Endothelial cell of umbilical vein (primary cell): ENCODE measurements at regions not wholly inside any gene's neighbourhood (a gene's known extent, or its start where the extent isn't known, plus 50 kb on each side); places are given as distances from the start of the nearest gene placed in this dataset.

Experiments used
- BruUV-seq: library from RNA; stranded (reverse); fragments of 400-500 nt; replicated peaks from 2 replicates; lab custom pipeline; 2021; lab: Mats Ljungman, UMichigan
- CTCF ChIA-PET: fragments of 300-600, 350-600 bp; sonication (Branson Sonifier 250); formaldehyde crosslinking; loops from one replicate; lab custom pipeline; 2021; ENCODE audit warnings: antibody characterized with exemption, inconsistent platforms; lab: Charles Lee
- POLR2A ChIA-PET: fragments of 300-600, 350-600 bp; sonication (Branson Sonifier 250); formaldehyde crosslinking; loops from one replicate; lab custom pipeline; 2021; ENCODE audit warnings: antibody characterized with exemption, inconsistent platforms; lab: Charles Lee
- DNase-seq: peaks from one replicate; pipeline ENCODE4 v3.0.0-alpha.2; 2011; ENCODE audit warnings: low read depth, low spot score
- FAIRE-seq: peaks from 2 replicates; lab custom pipeline; 2011; peaks lifted over from hg19 to GRCh38; lab: Jason Lieb, UNC
- H2AFZ ChIP-seq: 2 replicates; pipeline ENCODE4 v1.6.0; 2012; ENCODE audit warnings: low read depth, low read length, control low read depth, inconsistent platforms
- H3K27ac ChIP-seq: 2 replicates; pipeline ENCODE4 v1.5.1; 2011; ENCODE audit warnings: low read depth, mild to moderate bottlenecking, control low read depth, low read length, moderate library complexity; ENCODE audit not compliant: insufficient read depth
- H3K27me3 ChIP-seq, 2 experiments: 2 replicates each; pipeline versions ENCODE4 v1.6.0 to v1.6.1; 2011; ENCODE audit warnings: low read length in 2 of 2, mixed read lengths in 1 of 2; ENCODE audit not compliant: control insufficient read depth in 2 of 2, insufficient read depth in 2 of 2
- H3K36me3 ChIP-seq, 2 experiments: 2 replicates in 1 of 2; 3 replicates in 1 of 2; pipeline ENCODE4 v1.5.1; 2011; ENCODE audit warnings: low read length in 2 of 2, mild to moderate bottlenecking in 1 of 2, moderate library complexity in 1 of 2; ENCODE audit not compliant: control insufficient read depth in 2 of 2, insufficient read depth in 2 of 2; ENCODE audit errors: extremely low read depth in 1 of 2
- H3K4me1 ChIP-seq: 3 replicates; pipeline ENCODE4 v1.5.1; 2011; ENCODE audit warnings: mild to moderate bottlenecking, low read length; ENCODE audit not compliant: control insufficient read depth, insufficient read depth; ENCODE audit errors: extremely low read depth
- H3K4me2 ChIP-seq: 2 replicates; pipeline ENCODE4 v1.6.1; 2011; ENCODE audit warnings: low read length, control low read depth, mixed read lengths; ENCODE audit not compliant: insufficient read depth
- H3K4me3 ChIP-seq, 3 experiments: fragments of 200-600 bp in 1 of 3; sonication (generic), shearing (Covaris generic) in 1 of 3; replicated peaks in 1 of 3; 2 replicates each; pipeline ENCODE4 v1.5.1; 2011 to 2016; ENCODE audit warnings: control low read depth in 3 of 3, low read length in 3 of 3, mild to moderate bottlenecking in 2 of 3, inconsistent platforms in 1 of 3, low read depth in 1 of 3, moderate library complexity in 1 of 3; ENCODE audit not compliant: insufficient read depth in 1 of 3
- H3K79me2 ChIP-seq: 2 replicates; pipeline ENCODE4 v1.6.0; 2012; ENCODE audit warnings: low read length, inconsistent platforms; ENCODE audit not compliant: control insufficient read depth, insufficient read depth
- H3K9ac ChIP-seq: replicated peaks from 2 replicates; pipeline ENCODE3; 2011; ENCODE audit warnings: low read length, control low read depth; ENCODE audit not compliant: insufficient read depth; ENCODE audit errors: extremely low read depth
- H3K9me1 ChIP-seq: replicated peaks from 3 replicates; pipeline ENCODE4 v1.6.0; 2011; ENCODE audit warnings: mild to moderate bottlenecking, low read length; ENCODE audit not compliant: control insufficient read depth, insufficient read depth; ENCODE audit errors: extremely low read depth
- H3K9me3 ChIP-seq: replicated peaks from 2 replicates; pipeline ENCODE4 v1.5.1; 2012; ENCODE audit warnings: low read length, inconsistent platforms; ENCODE audit not compliant: control insufficient read depth, insufficient read depth
- H4K20me1 ChIP-seq: replicated peaks from 2 replicates; pipeline ENCODE3; 2011; ENCODE audit warnings: mild to moderate bottlenecking, low read length; ENCODE audit not compliant: control insufficient read depth, insufficient read depth; ENCODE audit errors: extremely low read depth
- CTCF ChIP-seq, 2 donors: IDR thresholded peaks; 1 replicate in 1 of 2; 2 replicates in 1 of 2; pipeline ENCODE4 v1.5.1; 2011; ENCODE audit warnings: low read length in 2 of 2, mild to moderate bottlenecking in 2 of 2, moderate library complexity in 2 of 2, control low read depth in 1 of 2, inconsistent platforms in 1 of 2, low read depth in 1 of 2; ENCODE audit not compliant: insufficient read depth in 1 of 2; ENCODE audit errors: extremely low read depth in 1 of 2
- EZH2 ChIP-seq: IDR thresholded peaks from 2 replicates; pipeline ENCODE4 v1.6.1; 2012; ENCODE audit warnings: borderline replicate concordance, low read depth, mild to moderate bottlenecking, moderate library complexity, low read length, inconsistent platforms; ENCODE audit not compliant: severe bottlenecking
- GATA2 ChIP-seq: IDR thresholded peaks from 2 replicates; pipeline ENCODE4 v1.7.0; 2011; ENCODE audit warnings: low read depth, mild to moderate bottlenecking, moderate library complexity, mixed read lengths, low read length; ENCODE audit not compliant: insufficient read length, insufficient read depth
- JUN ChIP-seq: IDR thresholded peaks from 2 replicates; pipeline ENCODE4 v1.6.1; 2011; ENCODE audit warnings: borderline replicate concordance, low read depth; ENCODE audit not compliant: insufficient read length, insufficient read depth
- MAX ChIP-seq: IDR thresholded peaks from 2 replicates; pipeline ENCODE4 v1.6.1; 2011; ENCODE audit not compliant: insufficient read depth, insufficient read length
- MYC ChIP-seq: IDR thresholded peaks from one replicate; pipeline ENCODE4 v1.6.1; 2011; ENCODE audit warnings: mild to moderate bottlenecking, low read depth, low read length
- POLR2A ChIP-seq: IDR thresholded peaks from 2 replicates; pipeline ENCODE4 v1.6.1; 2012; ENCODE audit warnings: low read depth, mild to moderate bottlenecking, control low read depth, low read length
- POLR2AphosphoS5 ChIP-seq: IDR thresholded peaks from 2 replicates; pipeline ENCODE4 v1.6.1; 2012; ENCODE audit warnings: low read depth, mild to moderate bottlenecking, control low read depth, low read length, moderate library complexity; ENCODE audit not compliant: insufficient read depth
- dilution Hi-C: fragments of 300-500 bp; cut with MboI; formaldehyde crosslinking; loops from one replicate; pipeline ENCODE4 v1.15.0; 2019; ENCODE audit warnings: low sequenced_read_pairs; ENCODE audit not compliant: extremely low pct_ligation_motif_present
- intact Hi-C: fragments of 100-400 bp; cut with micrococcal nuclease; formaldehyde crosslinking; loops from one replicate; pipeline ENCODE4 v1.10.0; 2022

GRCh38 chr9:23551311-23551721, 274.7 kb downstream of the ELAVL2 start:
- dilution Hi-C loops: no loop called here
- intact Hi-C loops: no loop called here
- Histone ChIP-seq H3K9me1 (no peaks in the 10 kb centered on the region), H2AFZ (no peak overlapping the region), H3K79me2 (no peaks in the 10 kb centered on the region), H3K9ac (no peak overlapping the region), H3K4me2 (no peak overlapping the region), H4K20me1 (no peaks in the 10 kb centered on the region), H3K27ac (no peak overlapping the region), H3K36me3 (no peaks in the 10 kb centered on the region), H3K4me3 (no peak overlapping the region), H3K4me1 (no peaks in the 10 kb centered on the region), H3K9me3 (no peaks in the 10 kb centered on the region), H3K27me3 (no peaks in the 10 kb centered on the region)
- no TSS peak for BruUV-seq
- CTCF ChIA-PET: no interaction called here
- no peak for FAIRE-seq
- DNase-seq: no peak
- TF ChIP-seq MYC: no peak
- TF ChIP-seq EZH2: no peak
- TF ChIP-seq POLR2AphosphoS5: no peak
- no peak for TF ChIP-seq POLR2A
- no peak for TF ChIP-seq JUN
- no peak for TF ChIP-seq MAX
- no peak for TF ChIP-seq CTCF (IDR thresholded peaks at IDR 0.05; ENCODE audit: extremely low read depth in 1 of 2, insufficient read depth in 1 of 2, low read depth in 1 of 2, low read length in 2 of 2)
- TF ChIP-seq GATA2: no peak
- POLR2A ChIA-PET: no interaction called here
